Duodenal mucosa (tissue), 2 donors: ENCODE measurements at regions not wholly inside any gene's neighbourhood (a gene's known extent, or its start where the extent isn't known, plus 50 kb on each side); places are given as distances from the start of the nearest gene placed in this dataset.
"Not testable (repeated sequence)": the region's sequence is repeated elsewhere in the genome, so short reads cannot be mapped to it uniquely, and the experiment has no call there.

Experiments used
- H3K27ac ChIP-seq: one replicate; pipeline ENCODE4 v1.7.0; 2013; ENCODE audit warnings: low read depth, low read length
- H3K27me3 ChIP-seq, 2 donors: one replicate each; pipeline ENCODE4 v1.7.0; 2013; ENCODE audit warnings: low read length in 2 of 2, control low read depth in 1 of 2; ENCODE audit not compliant: insufficient read depth in 2 of 2, control insufficient read depth in 1 of 2
- H3K36me3 ChIP-seq, 2 donors: one replicate each; pipeline ENCODE4 v1.7.0; 2013; ENCODE audit warnings: low read length in 2 of 2, control low read depth in 1 of 2; ENCODE audit not compliant: insufficient read depth in 2 of 2, control insufficient read depth in 1 of 2
- H3K4me1 ChIP-seq, 2 donors: one replicate each; pipeline ENCODE4 v1.7.0; 2013; ENCODE audit warnings: low read length in 2 of 2, control low read depth in 1 of 2; ENCODE audit not compliant: insufficient read depth in 2 of 2, control insufficient read depth in 1 of 2
- H3K4me3 ChIP-seq, 2 donors: one replicate each; pipeline ENCODE4 v1.7.0; 2013; ENCODE audit warnings: low read length in 2 of 2, low read depth in 1 of 2
- H3K9ac ChIP-seq, 2 donors: one replicate each; pipeline ENCODE4 v1.7.0; 2013; ENCODE audit warnings: low read length in 2 of 2, low read depth in 1 of 2
- H3K9me3 ChIP-seq, 2 donors: one replicate each; pipeline ENCODE4 v1.7.0; 2013; ENCODE audit warnings: low read length in 2 of 2, control low read depth in 1 of 2; ENCODE audit not compliant: control insufficient read depth in 1 of 2

GRCh38 chr9:97179616-97180015 is 127.8 kb upstream of the CCDC180 start:
- Histone ChIP-seq H3K36me3 (no peaks in the 10 kb centered on the region), H3K4me3 (no peak overlapping the region), H3K9me3 (no peaks in the 10 kb centered on the region), H3K27ac (no peak overlapping the region), H3K4me1 (no peaks in the 10 kb centered on the region), H3K9ac (no peak overlapping the region), H3K27me3 (no peaks in the 10 kb centered on the region)

- Histone ChIP-seq H3K4me1 (no peaks in the 10 kb centered on the region), H3K9me3 (no peaks in the 10 kb centered on the region), H3K27me3 (no peaks in the 10 kb centered on the region), H3K4me3 (no peak overlapping the region), H3K36me3 (no peaks in the 10 kb centered on the region), H3K27ac (no peak overlapping the region), H3K9ac (no peak overlapping the region)
Measured at GRCh38 chr9:97176206-97176605, 131.3 kb upstream of the CCDC180 start.

GRCh38 chr9:97168174-97168573 is 129.2 kb upstream of the CTSV start:
- not testable (repeated sequence) for H3K9ac ChIP-seq, H3K9me3 ChIP-seq, H3K4me1 ChIP-seq, H3K27me3 ChIP-seq, H3K4me3 ChIP-seq, H3K27ac ChIP-seq, H3K36me3 ChIP-seq

GRCh38 chr9:97166496-97167138 is 127.7 kb upstream of the CTSV start:
- H3K9me3 ChIP-seq, H3K9ac ChIP-seq, H3K4me3 ChIP-seq, H3K36me3 ChIP-seq, H3K4me1 ChIP-seq, H3K27ac ChIP-seq, H3K27me3 ChIP-seq: not testable (repeated sequence)

GRCh38 chr9:97160255-97160654 is 121.3 kb upstream of the CTSV start:
- H3K27ac ChIP-seq: no peak overlapping the region
- H3K9me3 ChIP-seq: no peaks in the 10 kb centered on the region
- H3K4me3 ChIP-seq: no peak overlapping the region

GRCh38 chr9:97158722-97159121 is 119.8 kb upstream of the CTSV start:
- not testable (repeated sequence) for H3K9ac ChIP-seq, H3K4me3 ChIP-seq, H3K27ac ChIP-seq, H3K27me3 ChIP-seq, H3K36me3 ChIP-seq, H3K9me3 ChIP-seq, H3K4me1 ChIP-seq

More at GRCh38 chr9:97160255-97160654, 121.3 kb upstream of the CTSV start:
- H3K9ac ChIP-seq: no peak overlapping the region
- H3K36me3 ChIP-seq: no peaks in the 10 kb centered on the region
- H3K4me1 ChIP-seq: no peaks in the 10 kb centered on the region
- H3K27me3 ChIP-seq: no peaks in the 10 kb centered on the region

- H3K4me3 ChIP-seq, H3K27ac ChIP-seq, H3K9me3 ChIP-seq, H3K27me3 ChIP-seq, H3K36me3 ChIP-seq, H3K4me1 ChIP-seq, H3K9ac ChIP-seq: not testable (repeated sequence)
Measured at GRCh38 chr9:97155441-97155840, 116.5 kb upstream of the CTSV start.

GRCh38 chr9:97153967-97154366 is 115.0 kb upstream of the CTSV start:
- no peaks in the 10 kb centered on the region for H3K9me3 ChIP-seq
- H3K4me3 ChIP-seq: no peak overlapping the region
- no peaks in the 10 kb centered on the region for H3K27me3 ChIP-seq
- no peaks in the 10 kb centered on the region for H3K36me3 ChIP-seq
- H3K9ac ChIP-seq: no peak overlapping the region
- H3K4me1 ChIP-seq: no peaks in the 10 kb centered on the region
- no peak overlapping the region for H3K27ac ChIP-seq

- not testable (repeated sequence) for H3K9ac ChIP-seq, H3K27ac ChIP-seq, H3K36me3 ChIP-seq, H3K4me1 ChIP-seq, H3K9me3 ChIP-seq, H3K4me3 ChIP-seq, H3K27me3 ChIP-seq
Measured at GRCh38 chr9:97153160-97153559, 114.2 kb upstream of the CTSV start.

GRCh38 chr9:97150471-97150870 is 111.5 kb upstream of the CTSV start:
- not testable (repeated sequence) for H3K4me3 ChIP-seq, H3K9ac ChIP-seq, H3K27me3 ChIP-seq, H3K9me3 ChIP-seq, H3K36me3 ChIP-seq, H3K27ac ChIP-seq, H3K4me1 ChIP-seq

- not testable (repeated sequence) for H3K27me3 ChIP-seq, H3K4me1 ChIP-seq, H3K27ac ChIP-seq, H3K4me3 ChIP-seq, H3K36me3 ChIP-seq, H3K9me3 ChIP-seq, H3K9ac ChIP-seq
Measured at GRCh38 chr9:97148428-97148827, 109.5 kb upstream of the CTSV start.
